Fibroblast of lung (primary cell): ENCODE measurements at regions not wholly inside any gene's neighbourhood (a gene's known extent, or its start where the extent isn't known, plus 50 kb on each side); places are given as distances from the start of the nearest gene placed in this dataset.
A peak's percentile ranks its signal among the peaks of the same experiment; 100 is the strongest.

Source experiments
- DNase-seq, 2 donors: peaks; one replicate each; pipeline versions ENCODE4 v3.0.0 to v3.0.0-alpha.2; 2010; ENCODE audit warnings: low read depth in 2 of 2
- H2AFZ ChIP-seq: 2 replicates; pipeline ENCODE4 v1.5.1; 2012; ENCODE audit warnings: low read length, control low read depth, inconsistent platforms
- H3K27ac ChIP-seq: 2 replicates; pipeline ENCODE4 v1.5.1; 2011; ENCODE audit warnings: low read length, control low read depth; ENCODE audit not compliant: insufficient read depth
- H3K27me3 ChIP-seq: 2 replicates; pipeline ENCODE4 v1.5.1; 2011; ENCODE audit warnings: mild to moderate bottlenecking, low read length; ENCODE audit not compliant: control insufficient read depth, insufficient read depth
- H3K36me3 ChIP-seq: 2 replicates; pipeline ENCODE4 v1.5.1; 2011; ENCODE audit warnings: low read length; ENCODE audit not compliant: control insufficient read depth, insufficient read depth
- H3K4me1 ChIP-seq: 2 replicates; pipeline ENCODE4 v1.5.1; 2011; ENCODE audit warnings: low read length; ENCODE audit not compliant: control insufficient read depth, insufficient read depth; ENCODE audit errors: extremely low read depth
- H3K4me2 ChIP-seq: 2 replicates; pipeline ENCODE4 v1.5.1; 2011; ENCODE audit warnings: low read length, control low read depth; ENCODE audit not compliant: insufficient read depth; ENCODE audit errors: extremely low read depth
- H3K4me3 ChIP-seq, 4 experiments: fragments of 200-600 bp in 1 of 4; sonication (generic) in 1 of 4; replicated peaks in 1 of 4; 2 replicates each; pipeline ENCODE4 v1.5.1; 2011 to 2016; ENCODE audit warnings: low read length in 4 of 4, low read depth in 3 of 4, mild to moderate bottlenecking in 3 of 4, control low read depth in 2 of 4, inconsistent platforms in 1 of 4, mixed read lengths in 1 of 4; ENCODE audit not compliant: insufficient read depth in 1 of 4; ENCODE audit errors: control extremely low read depth in 1 of 4
- H3K79me2 ChIP-seq: 2 replicates; pipeline ENCODE4 v1.5.1; 2012; ENCODE audit warnings: mild to moderate bottlenecking, low read length, inconsistent platforms; ENCODE audit not compliant: control insufficient read depth, insufficient read depth
- H3K9ac ChIP-seq: 2 replicates; pipeline ENCODE4 v1.5.1; 2011; ENCODE audit warnings: mild to moderate bottlenecking, low read length, control low read depth; ENCODE audit not compliant: insufficient read depth
- H3K9me3 ChIP-seq: 2 replicates; pipeline ENCODE4 v1.5.1; 2012; ENCODE audit warnings: low read depth, low read length; ENCODE audit not compliant: control insufficient read depth, insufficient read depth
- H4K20me1 ChIP-seq: 2 replicates; pipeline ENCODE4 v1.5.1; 2011; ENCODE audit warnings: low read length; ENCODE audit not compliant: control insufficient read depth, insufficient read depth; ENCODE audit errors: extremely low read depth
- CTCF ChIP-seq, 2 donors: IDR thresholded peaks in 1 of 2; conservative IDR thresholded peaks in 1 of 2; 1 replicate in 1 of 2; 2 replicates in 1 of 2; pipeline ENCODE4 v1.5.1; 2011 to 2012; ENCODE audit warnings: low read length in 2 of 2, control low read depth in 1 of 2, inconsistent platforms in 1 of 2, low read depth in 1 of 2, mild to moderate bottlenecking in 1 of 2
- EZH2 ChIP-seq: IDR thresholded peaks from 2 replicates; pipeline ENCODE4 v1.5.1; 2012; ENCODE audit warnings: low read length, control low read depth, mild to moderate bottlenecking; ENCODE audit errors: missing control alignments

DNA sequence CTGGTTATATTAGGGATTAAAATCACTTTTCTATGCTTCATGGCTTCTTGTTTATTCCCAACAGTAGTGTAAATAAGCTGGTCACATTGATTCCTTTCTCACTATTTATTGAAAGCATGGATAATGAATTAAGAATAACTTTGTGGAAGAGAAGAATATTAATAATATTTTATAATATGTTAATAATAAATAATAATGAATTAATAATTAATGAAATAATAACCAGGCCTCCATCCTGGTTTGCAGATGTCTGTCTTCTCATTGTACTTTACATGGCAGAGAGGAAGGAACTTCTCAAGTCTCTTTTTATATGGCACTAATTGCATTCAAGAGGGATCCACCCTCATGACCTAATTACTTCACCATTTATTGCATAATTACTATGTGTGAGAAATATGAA, 473.5 kb downstream of the PTPRC start:
- Histone ChIP-seq H3K27ac (no peak overlapping the region), H3K4me2 (no peak overlapping the region), H3K79me2 (no peaks in the 10 kb centered on the region), H3K4me3 (no peak overlapping the region), H3K9ac (no peak overlapping the region), H3K27me3 (no peaks in the 10 kb centered on the region), H2AFZ (no peak overlapping the region), H3K4me1 (no peaks in the 10 kb centered on the region), H3K9me3 (no peaks in the 10 kb centered on the region), H3K36me3 (no peaks in the 10 kb centered on the region), H4K20me1 (no peaks in the 10 kb centered on the region)
- TF ChIP-seq CTCF (conservative IDR thresholded peaks at IDR 0.05 in 1 of 2, IDR thresholded peaks at IDR 0.05 in 1 of 2; ENCODE audit: low read depth in 1 of 2, low read length in 2 of 2) = no peak
- DNase-seq = no peak

DNA sequence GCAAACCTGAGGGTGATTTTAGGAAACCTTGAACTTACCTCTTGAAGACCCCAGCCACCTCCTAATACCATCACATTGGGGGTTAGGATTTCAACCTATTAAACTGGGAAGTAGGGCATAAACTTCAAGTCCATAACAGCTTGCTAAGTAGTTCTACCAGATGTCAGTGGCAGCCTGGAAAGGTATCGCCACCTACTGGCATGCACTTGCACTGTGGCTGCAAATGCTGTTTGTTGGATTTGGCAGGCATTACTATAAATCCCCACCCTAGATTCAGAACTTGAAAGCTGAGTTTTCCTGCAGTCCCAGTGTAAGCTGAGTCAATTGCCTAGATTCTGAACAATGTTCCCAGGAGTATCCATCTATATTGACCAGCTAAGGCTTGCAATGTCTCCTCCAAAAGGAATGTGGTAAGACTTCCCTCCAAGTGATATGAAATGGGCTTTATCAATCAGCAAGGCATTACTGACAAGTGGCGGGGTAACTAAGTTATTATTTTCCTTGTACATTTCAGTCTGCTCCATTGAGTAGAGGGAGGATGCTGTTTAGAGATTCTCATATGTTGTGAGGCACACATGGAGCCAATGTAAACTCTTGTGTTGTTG, 474.5 kb downstream of the PTPRC start:
- H3K27ac ChIP-seq = no peak overlapping the region
- no peaks in the 10 kb centered on the region for H3K36me3 ChIP-seq
- no peaks in the 10 kb centered on the region for H4K20me1 ChIP-seq
- no peaks in the 10 kb centered on the region for H3K9me3 ChIP-seq
- no peaks in the 10 kb centered on the region for H3K79me2 ChIP-seq
- H3K27me3 ChIP-seq = no peaks in the 10 kb centered on the region
- H3K4me2 ChIP-seq = no peak overlapping the region
- no peaks in the 10 kb centered on the region for H3K4me1 ChIP-seq
- no peak overlapping the region for H2AFZ ChIP-seq
- no peak for TF ChIP-seq EZH2
- peak; percentile 79 to 93 for TF ChIP-seq CTCF (conservative IDR thresholded peaks at IDR 0.05 in 1 of 2, IDR thresholded peaks at IDR 0.05 in 1 of 2; ENCODE audit: low read depth in 1 of 2, low read length in 2 of 2)
- no peak overlapping the region for H3K9ac ChIP-seq
- H3K4me3 ChIP-seq = no peak overlapping the region
- peak; percentile 71 to 86 for DNase-seq

GRCh38 chr1:199116488-199116887, 477.6 kb downstream of the PTPRC start:
- H3K4me1 ChIP-seq = no peaks in the 10 kb centered on the region
- no peak overlapping the region for H2AFZ ChIP-seq
- H3K36me3 ChIP-seq = no peaks in the 10 kb centered on the region
- no peaks in the 10 kb centered on the region for H4K20me1 ChIP-seq
- no peak overlapping the region for H3K4me3 ChIP-seq
- no peak overlapping the region for H3K9ac ChIP-seq
- no peak for TF ChIP-seq CTCF (conservative IDR thresholded peaks at IDR 0.05 in 1 of 2, IDR thresholded peaks at IDR 0.05 in 1 of 2; ENCODE audit: low read depth in 1 of 2, low read length in 2 of 2)
- no peak for TF ChIP-seq EZH2
- H3K79me2 ChIP-seq = no peaks in the 10 kb centered on the region
- no peaks in the 10 kb centered on the region for H3K27me3 ChIP-seq
- no peaks in the 10 kb centered on the region for H3K9me3 ChIP-seq
- no peak for DNase-seq
- H3K4me2 ChIP-seq = no peak overlapping the region
- no peak overlapping the region for H3K27ac ChIP-seq
